ENCODE measurements at regions not wholly inside any gene's neighbourhood (a gene's known extent, or its start where the extent isn't known, plus 50 kb on each side); places are given as distances from the start of the nearest gene placed in this dataset.
A peak's percentile ranks its signal among the peaks of the same experiment; 100 is the strongest.

DNA sequence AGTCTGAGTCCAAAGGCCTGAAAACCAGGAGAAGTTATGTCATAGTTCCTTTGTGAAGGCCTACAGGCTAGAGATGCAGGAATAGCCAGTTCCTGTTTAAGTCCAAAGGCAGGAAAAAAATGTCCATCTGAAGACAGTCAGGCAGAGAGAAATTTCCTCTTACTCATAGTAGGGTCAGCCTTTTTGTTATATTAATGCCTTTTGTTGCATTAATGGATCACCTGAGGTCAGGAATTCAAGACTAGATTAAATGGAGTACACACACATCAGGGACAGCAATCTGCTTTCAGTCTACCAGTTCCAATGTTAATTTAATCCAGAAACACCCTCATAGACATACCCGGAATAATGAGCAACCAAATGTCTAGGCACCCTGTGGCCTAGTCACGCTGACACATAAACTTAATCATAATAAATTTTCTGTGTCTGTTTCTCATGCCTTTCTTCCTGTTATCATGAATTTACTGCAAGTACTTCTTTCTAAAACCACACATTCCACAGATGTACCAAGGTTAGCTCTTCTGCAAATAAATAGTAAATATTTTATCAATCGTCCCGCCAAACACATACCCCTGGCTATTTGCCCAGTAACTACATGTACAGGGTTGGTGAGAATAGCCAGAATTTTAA, 703.9 kb downstream of the EFNA5 start:
- no peak for DNase-seq

DNA sequence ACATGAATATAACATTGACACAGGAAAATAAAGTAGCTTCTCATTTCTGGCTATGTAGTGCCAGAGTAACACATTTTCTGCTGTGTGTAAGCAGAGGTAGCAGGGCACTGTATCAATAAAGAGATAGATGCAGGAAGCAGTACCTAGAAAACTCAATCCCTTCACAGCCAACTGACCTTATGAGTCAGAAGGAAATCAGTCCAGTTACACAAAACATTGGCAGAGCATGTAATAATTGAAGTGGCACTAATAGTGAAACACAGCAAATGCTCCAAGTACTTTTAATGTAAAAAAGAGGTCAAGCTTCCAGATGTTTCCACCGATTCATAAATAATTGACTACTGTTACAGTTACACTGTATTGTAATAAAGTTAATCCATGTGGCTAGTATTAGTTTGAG, 706.6 kb downstream of the EFNA5 start:
- no peak for DNase-seq

DNA sequence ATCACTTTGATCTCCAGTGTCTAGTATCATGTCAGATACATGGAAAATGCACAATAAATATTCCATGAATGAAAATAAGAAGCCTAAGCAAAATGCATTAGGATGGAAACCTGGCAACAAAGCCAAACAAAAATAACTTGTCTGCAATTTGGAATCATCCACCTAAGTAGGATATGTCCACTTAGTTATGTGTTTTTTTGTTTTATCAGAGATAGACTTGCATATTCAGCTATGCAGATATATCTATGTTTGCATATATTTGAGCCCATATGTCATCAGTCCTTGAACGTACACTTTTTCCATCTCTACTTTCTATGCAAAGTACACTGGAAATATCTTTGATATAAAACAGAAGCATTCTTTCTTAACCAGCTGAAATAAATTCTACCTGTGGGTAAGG, 707.1 kb downstream of the EFNA5 start:
- DNase-seq, result peak; percentile 36

GRCh38 chr5:106962464-106963230, 708.1 kb downstream of the EFNA5 start:
- no peak for DNase-seq

DNA sequence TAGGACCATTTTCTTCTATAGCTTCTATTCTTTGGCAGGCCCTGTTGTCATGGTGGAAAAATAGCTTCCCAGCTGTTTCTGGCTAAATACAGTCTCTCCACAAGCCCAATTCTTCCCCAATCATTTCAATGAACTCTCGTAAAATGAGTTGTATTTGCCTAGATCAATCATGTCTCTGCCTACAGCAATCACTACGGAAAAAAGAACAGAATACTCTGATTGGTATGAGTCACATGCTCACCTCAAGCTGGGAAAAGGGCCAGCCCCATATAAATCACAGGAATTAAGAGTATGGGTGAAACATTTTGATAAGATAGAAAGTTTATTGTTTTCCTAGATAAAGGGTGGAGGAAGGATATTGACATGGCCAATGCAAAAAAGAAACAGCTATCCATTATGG, 711.4 kb downstream of the EFNA5 start:
- no peak for DNase-seq

DNA sequence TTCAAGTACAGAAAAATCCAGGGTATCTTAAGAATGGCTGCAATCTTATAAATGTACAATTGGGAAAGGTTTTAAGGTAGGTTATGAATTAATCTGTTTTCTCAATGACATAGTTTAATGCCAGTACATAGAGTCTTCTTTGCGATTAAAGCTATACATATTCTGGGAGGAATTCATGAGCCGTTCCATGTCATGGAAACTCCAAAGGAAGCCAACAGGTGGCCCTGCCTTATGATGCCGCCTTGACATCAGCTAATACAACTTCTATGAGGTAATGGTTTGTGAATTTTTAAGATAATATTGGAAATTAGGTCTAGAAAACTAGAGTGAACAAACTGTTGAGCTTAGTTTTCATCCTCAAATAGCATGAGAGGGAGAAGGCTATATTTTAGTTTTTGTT, 713.4 kb downstream of the EFNA5 start:
- no peak for DNase-seq

- DNase-seq, result no peak
Observed at GRCh38 chr5:106956886-106957285, 713.9 kb downstream of the EFNA5 start.

DNA sequence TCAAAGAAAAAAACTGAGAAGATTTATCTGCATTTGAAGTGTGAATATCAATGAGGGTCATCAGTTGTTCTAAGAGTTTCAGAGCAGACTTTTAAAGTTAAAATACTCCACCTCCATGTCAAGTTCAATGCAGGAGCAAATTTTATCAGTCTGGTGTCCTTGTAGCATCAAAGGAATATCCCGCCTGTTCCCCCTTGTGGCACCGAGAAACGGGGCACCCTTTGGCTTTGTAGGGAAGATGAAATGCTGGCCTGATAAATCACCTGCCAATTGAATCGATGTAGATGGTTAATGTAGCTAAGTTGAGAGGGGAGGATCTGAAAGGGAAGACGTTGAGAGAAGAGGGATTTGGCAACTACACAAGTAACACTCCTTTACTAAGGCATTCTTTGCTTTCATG, 714.5 kb downstream of the EFNA5 start:
- DNase-seq, result no peak

GRCh38 chr5:106940986-106941385, 729.8 kb downstream of the EFNA5 start:
- DNase-seq, result no peak

GRCh38 chr5:106940301-106940846, 730.4 kb downstream of the EFNA5 start:
- no peak for DNase-seq

GRCh38 chr5:106923409-106923808, 747.3 kb downstream of the EFNA5 start:
- DNase-seq, result no peak

DNA sequence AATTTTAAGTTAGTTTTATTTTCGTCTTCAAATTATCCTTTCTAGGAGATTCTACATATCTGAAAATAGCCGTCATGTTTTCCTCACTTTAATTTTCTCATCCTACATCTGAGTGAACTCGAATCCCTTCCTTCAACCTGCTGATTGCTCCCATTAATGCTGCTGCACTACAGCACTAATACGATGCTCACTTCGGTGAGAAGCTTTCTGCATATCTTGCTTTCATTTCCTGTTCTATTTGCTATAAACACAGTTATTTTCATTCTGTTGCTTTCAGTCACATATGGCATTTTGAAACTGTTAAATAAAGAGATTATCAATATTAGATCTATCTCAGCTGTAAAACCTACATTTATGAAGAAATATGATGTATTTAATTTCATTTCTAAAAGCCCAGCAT, 749.2 kb downstream of the EFNA5 start:
- DNase-seq, result no peak

- DNase-seq, result no peak
Observed at GRCh38 chr5:106910486-106910885, 760.3 kb downstream of the EFNA5 start.

GRCh38 chr5:106909716-106910115, 761.0 kb downstream of the EFNA5 start:
- no peak for DNase-seq

GRCh38 chr5:106907979-106908378, 762.8 kb downstream of the EFNA5 start:
- DNase-seq, result peak; percentile 54

GRCh38 chr5:106906199-106906598, 764.5 kb downstream of the EFNA5 start:
- no peak for DNase-seq

DNA sequence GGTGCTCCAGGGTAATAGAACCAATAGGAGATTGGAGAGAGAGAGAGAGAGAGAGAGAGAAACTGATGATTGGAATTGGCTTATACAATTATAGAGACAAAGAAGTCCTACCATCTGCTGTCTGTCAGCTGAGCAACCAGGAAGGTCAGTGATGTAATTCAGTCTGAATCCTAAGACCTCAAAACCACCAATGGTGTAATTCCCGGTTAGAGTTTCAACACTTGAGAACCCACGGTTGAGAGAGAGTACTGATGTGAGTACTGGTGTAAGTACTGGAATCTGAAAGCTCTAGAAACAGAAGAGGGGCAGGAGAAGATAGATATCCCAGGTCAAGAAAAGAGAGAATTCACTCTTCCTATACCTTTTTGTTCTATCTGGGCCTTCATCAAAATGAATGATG, 775.8 kb downstream of the EFNA5 start:
- no peak for DNase-seq

DNA sequence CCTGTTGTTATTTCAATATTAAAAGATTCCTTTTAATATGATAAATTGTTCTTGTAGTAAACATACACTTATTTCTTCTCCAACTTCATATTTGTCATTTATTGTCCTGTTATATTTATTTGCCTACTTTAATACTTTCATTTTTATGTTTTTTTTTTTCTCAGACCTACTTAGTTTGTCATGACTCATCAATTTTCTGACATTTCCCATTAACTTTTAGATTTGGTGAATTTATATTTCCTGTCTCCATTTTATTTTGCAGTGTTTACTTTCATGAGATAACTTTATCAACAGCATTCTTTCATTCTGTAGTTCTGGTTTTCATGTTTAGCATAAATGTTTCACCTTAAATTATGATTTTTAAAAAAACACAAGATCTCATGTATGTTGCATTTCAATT, 788.7 kb downstream of the EFNA5 start:
- DNase-seq, result no peak

DNA sequence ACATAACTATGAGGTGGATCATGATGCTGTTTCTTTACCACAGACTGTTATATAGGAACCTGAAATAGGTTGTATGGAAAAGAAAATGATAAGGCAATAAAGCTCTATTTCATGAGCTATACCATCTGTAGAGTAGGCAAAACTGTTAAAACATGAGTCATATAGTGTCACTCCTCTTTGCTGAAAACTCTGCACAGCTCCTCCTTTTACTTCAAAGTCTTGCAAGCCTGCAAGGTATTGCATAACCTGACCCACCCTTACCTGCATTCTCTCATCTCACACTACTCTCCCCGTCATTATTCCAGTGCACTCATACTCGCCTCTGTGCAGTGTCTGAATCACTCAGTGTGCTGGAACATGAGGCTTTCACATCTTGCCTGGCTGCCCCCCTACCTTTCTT, 790.1 kb downstream of the EFNA5 start:
- DNase-seq, result no peak

DNA sequence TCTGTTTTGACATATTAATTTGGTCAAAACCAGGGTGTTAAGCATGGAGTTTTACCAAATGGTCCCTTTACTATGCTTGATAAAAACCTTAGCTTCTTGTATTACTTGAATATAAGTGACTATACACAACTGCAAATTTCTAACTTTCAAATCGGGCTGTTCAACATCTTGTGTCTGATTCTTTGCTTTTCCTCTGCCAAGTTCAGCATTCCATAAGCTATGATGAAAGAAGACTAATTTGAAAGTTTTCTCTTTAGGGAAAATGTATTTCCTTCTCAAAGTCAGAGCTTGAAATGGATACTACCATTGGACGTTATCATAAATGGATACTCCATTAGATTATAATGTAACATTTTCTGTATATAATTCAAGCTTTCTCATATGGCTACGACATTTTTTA, 792.9 kb downstream of the EFNA5 start:
- no peak for DNase-seq

GRCh38 chr5:106876665-106877194, 794.0 kb downstream of the EFNA5 start:
- DNase-seq, result no peak

DNA sequence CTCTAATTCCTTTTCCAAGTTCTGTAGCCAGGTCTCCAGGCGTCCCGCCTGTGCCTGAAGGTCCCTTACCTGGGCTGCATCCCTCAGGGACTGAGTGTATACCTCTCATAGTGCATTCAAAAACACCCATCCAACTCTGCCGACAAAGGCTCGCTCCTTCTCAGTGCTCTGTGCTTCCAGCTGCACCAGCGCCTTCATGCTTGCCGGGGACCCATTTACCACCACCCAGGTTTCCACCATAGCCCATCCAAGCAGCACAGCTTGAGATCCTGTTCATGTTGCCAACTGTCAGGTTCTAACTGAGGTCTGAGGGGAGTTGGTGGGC, 794.5 kb downstream of the EFNA5 start:
- no peak for DNase-seq

DNA sequence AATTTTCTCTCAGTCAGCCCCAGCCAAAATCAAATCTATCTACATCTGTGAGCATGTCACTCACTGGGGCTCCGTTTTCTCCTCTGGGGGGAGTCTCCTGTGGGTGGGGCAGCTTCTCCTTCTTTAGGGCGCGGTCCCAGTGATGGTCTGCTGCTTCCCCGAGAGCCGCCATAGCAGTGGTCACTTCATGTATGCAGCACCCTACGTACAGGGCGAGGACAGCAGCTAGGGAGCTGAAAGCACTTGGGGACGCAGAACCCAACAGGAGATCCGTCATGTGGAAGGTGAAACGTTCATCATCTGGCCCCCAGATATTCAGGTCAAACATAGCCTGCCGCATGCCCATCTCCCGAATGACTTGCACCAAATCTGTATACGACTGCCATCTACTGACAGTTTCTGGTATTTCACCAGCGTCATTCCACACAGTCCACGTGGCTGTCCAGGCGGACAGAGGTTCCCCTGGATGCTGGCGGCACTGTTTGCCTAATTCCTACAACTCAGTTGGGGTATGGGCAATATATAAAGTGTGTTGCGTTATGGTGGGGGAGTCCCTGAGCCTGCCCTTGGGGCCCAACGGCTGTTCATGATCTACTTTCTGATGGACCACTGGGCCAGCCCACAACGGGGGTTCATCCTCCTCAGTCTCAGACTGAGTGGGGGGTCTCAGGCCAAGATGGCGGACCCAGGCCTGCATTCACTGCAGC, 795.0 kb downstream of the EFNA5 start:
- no peak for DNase-seq

- DNase-seq, result no peak
Observed at GRCh38 chr5:106874974-106875373, 795.8 kb downstream of the EFNA5 start.
